ENCODE measurements at regions not wholly inside any gene's neighbourhood (a gene's known extent, or its start where the extent isn't known, plus 50 kb on each side); places are given as distances from the start of the nearest gene placed in this dataset.

- TF ChIP-seq POLR2A (IDR thresholded peaks at IDR 0.05): no peak
- TF ChIP-seq, protein P1, sequence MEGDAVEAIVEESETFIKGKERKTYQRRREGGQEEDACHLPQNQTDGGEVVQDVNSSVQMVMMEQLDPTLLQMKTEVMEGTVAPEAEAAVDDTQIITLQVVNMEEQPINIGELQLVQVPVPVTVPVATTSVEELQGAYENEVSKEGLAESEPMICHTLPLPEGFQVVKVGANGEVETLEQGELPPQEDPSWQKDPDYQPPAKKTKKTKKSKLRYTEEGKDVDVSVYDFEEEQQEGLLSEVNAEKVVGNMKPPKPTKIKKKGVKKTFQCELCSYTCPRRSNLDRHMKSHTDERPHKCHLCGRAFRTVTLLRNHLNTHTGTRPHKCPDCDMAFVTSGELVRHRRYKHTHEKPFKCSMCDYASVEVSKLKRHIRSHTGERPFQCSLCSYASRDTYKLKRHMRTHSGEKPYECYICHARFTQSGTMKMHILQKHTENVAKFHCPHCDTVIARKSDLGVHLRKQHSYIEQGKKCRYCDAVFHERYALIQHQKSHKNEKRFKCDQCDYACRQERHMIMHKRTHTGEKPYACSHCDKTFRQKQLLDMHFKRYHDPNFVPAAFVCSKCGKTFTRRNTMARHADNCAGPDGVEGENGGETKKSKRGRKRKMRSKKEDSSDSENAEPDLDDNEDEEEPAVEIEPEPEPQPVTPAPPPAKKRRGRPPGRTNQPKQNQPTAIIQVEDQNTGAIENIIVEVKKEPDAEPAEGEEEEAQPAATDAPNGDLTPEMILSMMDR (IDR thresholded peaks at IDR 0.05): no peak
Measured at GRCh38 chr5:124468671-124469411, 277.6 kb downstream of the ZNF608 start.

Data from thyroid gland (tissue), 4 donors.